SK-N-MC (cell line): ENCODE measurements at regions not wholly inside any gene's neighbourhood (a gene's known extent, or its start where the extent isn't known, plus 50 kb on each side); places are given as distances from the start of the nearest gene placed in this dataset.

Source experiments
- EZH2 ChIP-seq: fragments of 200-600 bp; sonication (generic); IDR thresholded peaks from one replicate; pipeline ENCODE4 v1.6.1; 2017; ENCODE audit warnings: antibody characterized with exemption
- FOXP2 ChIP-seq: optimal IDR thresholded peaks from 2 replicates; pipeline ENCODE3; 2011; ENCODE audit warnings: mild to moderate bottlenecking, moderate library complexity; ENCODE audit not compliant: insufficient read depth; ENCODE audit errors: extremely low read length, control extremely low read depth
- POLR2AphosphoS5 ChIP-seq: IDR thresholded peaks from 2 replicates; pipeline ENCODE4 v1.6.1; 2012; ENCODE audit warnings: mild to moderate bottlenecking, low read depth, low read length, borderline replicate concordance

GRCh38 chr1:193579323-193579722 is 392.9 kb upstream of the B3GALT2 start:
- TF ChIP-seq EZH2 = no peak
- no peak for TF ChIP-seq POLR2AphosphoS5
- TF ChIP-seq FOXP2 = no peak
